Cardiac fibroblast (primary cell): ENCODE measurements at regions not wholly inside any gene's neighbourhood (a gene's known extent, or its start where the extent isn't known, plus 50 kb on each side); places are given as distances from the start of the nearest gene placed in this dataset.

Source experiments
- DNase-seq, 2 donors: peaks; one replicate each; pipeline versions ENCODE4 v3.0.0 to v3.0.0-alpha.2; 2010; ENCODE audit warnings: low read depth in 2 of 2
- H3K4me3 ChIP-seq, 2 donors: replicated peaks in 1 of 2; 1 replicate in 1 of 2; 2 replicates in 1 of 2; pipeline ENCODE4 v1.5.1; 2011; ENCODE audit warnings: low read depth in 2 of 2, low read length in 2 of 2, mild to moderate bottlenecking in 2 of 2, moderate library complexity in 1 of 2
- CTCF ChIP-seq: IDR thresholded peaks from one replicate; pipeline ENCODE4 v1.5.1; 2011; ENCODE audit warnings: low read depth, mild to moderate bottlenecking, low read length, inconsistent platforms

GRCh38 chr5:61687371-61687770 is 355.3 kb downstream of the ZSWIM6 start:
- H3K4me3 ChIP-seq = no peak overlapping the region
- peak in 1 of 2 donors; percentile 13 for DNase-seq
- no peak for TF ChIP-seq CTCF

- TF ChIP-seq CTCF = no peak
- DNase-seq = no peak
- no peak overlapping the region for H3K4me3 ChIP-seq
These were observed 357.2 kb downstream of the ZSWIM6 start for GRCh38 chr5:61689153-61689846.

- no peak overlapping the region for H3K4me3 ChIP-seq
These were observed 365.9 kb downstream of the ZSWIM6 start for GRCh38 chr5:61697809-61698558.

GRCh38 chr5:61701877-61702602 is 370.0 kb downstream of the ZSWIM6 start:
- no peak for TF ChIP-seq CTCF
- no peak overlapping the region for H3K4me3 ChIP-seq
- DNase-seq = no peak

More at GRCh38 chr5:61697809-61698558, 365.9 kb downstream of the ZSWIM6 start:
- no peak for TF ChIP-seq CTCF
- no peak for DNase-seq

GRCh38 chr5:61702784-61703183 is 370.7 kb downstream of the ZSWIM6 start:
- no peak for DNase-seq

GRCh38 chr5:61704289-61704688 is 372.2 kb downstream of the ZSWIM6 start:
- no peak for TF ChIP-seq CTCF
- H3K4me3 ChIP-seq = no peak overlapping the region

More at GRCh38 chr5:61702784-61703183, 370.7 kb downstream of the ZSWIM6 start:
- TF ChIP-seq CTCF = no peak
- no peak overlapping the region for H3K4me3 ChIP-seq

More at GRCh38 chr5:61704289-61704688, 372.2 kb downstream of the ZSWIM6 start:
- no peak for DNase-seq
